ENCODE measurements at regions not wholly inside any gene's neighbourhood (a gene's known extent, or its start where the extent isn't known, plus 50 kb on each side); places are given as distances from the start of the nearest gene placed in this dataset.
"Not testable (repeated sequence)": the region's sequence is repeated elsewhere in the genome, so short reads cannot be mapped to it uniquely, and the experiment has no call there.

DNA sequence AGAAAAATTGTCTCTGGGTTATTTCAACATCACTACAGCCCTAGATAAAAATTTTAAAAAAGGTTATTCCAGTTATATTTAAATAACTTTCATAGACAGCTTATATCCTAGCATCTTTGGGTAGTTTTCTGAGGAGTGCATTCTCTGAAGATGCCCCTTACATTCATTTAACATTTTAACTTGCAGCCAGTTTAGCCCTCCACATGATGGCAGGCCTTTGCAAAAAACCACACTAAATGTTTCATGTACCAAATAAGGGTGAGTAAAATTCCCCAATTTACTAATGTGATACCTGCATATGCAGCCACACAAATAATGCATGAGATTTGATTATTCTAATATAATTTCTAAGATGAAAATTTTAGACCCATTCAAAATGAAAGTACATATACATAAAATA is 108.4 kb upstream of the ZWINT start:
- no peak for DNase-seq (ENCODE audit: low spot score in 2 of 2)
- Mint-ChIP-seq H3K4me3 (no peak overlapping the region), H3K27ac (no peak overlapping the region), H3K27me3 (no peaks in the 10 kb centered on the region), H3K9me3 (no peaks in the 10 kb centered on the region), H3K4me1 (peaks cover 3% of the 10 kb centered on the region), H3K36me3 (no peaks in the 10 kb centered on the region)
- ATAC-seq (ENCODE audit: low read depth), result no peak

GRCh38 chr10:56466005-56466404 is 104.9 kb upstream of the ZWINT start:
- no peak overlapping the region for H3K27ac Mint-ChIP-seq
- DNase-seq (ENCODE audit: low spot score in 2 of 2) (no peak), ATAC-seq (ENCODE audit: low read depth) (no peak)
- H3K27me3 Mint-ChIP-seq, result no peaks in the 10 kb centered on the region
- no peak overlapping the region for H3K4me3 Mint-ChIP-seq
- H3K9me3 Mint-ChIP-seq, result no peaks in the 10 kb centered on the region
- no peaks in the 10 kb centered on the region for H3K36me3 Mint-ChIP-seq
- peaks cover 3% of the 10 kb centered on the region for H3K4me1 Mint-ChIP-seq

DNA sequence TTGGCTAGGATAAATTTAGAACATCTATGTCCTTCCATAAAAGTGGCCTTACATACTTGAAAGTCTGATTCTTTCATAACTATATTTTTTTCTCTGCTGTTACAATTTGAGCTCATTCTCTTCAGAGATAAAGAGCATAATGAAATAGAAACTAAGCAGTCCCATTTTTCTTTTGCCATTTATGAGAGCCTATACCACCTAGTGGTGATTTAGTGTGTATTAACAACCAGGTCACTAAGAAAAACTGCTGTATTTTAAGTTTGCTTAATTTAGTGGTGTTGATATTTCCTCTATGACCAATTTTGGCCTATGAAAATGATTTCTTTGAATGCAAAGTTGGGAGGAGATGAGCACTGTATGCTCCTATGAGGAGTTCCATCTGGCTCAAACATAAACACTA is 88.7 kb upstream of the ZWINT start:
- no peak overlapping the region for H3K27ac Mint-ChIP-seq
- DNase-seq (ENCODE audit: low spot score in 2 of 2) (no peak), ATAC-seq (ENCODE audit: low read depth) (no peak)
- no peaks in the 10 kb centered on the region for H3K36me3 Mint-ChIP-seq
- peaks cover 2% of the 10 kb centered on the region for H3K9me3 Mint-ChIP-seq
- H3K27me3 Mint-ChIP-seq, result no peaks in the 10 kb centered on the region
- no peaks in the 10 kb centered on the region for H3K4me1 Mint-ChIP-seq
- no peak overlapping the region for H3K4me3 Mint-ChIP-seq

- H3K4me3 Mint-ChIP-seq; ATAC-seq (ENCODE audit: low read depth); H3K36me3 Mint-ChIP-seq; H3K27me3 Mint-ChIP-seq; H3K9me3 Mint-ChIP-seq; H3K27ac Mint-ChIP-seq; DNase-seq (ENCODE audit: low spot score in 2 of 2); H3K4me1 Mint-ChIP-seq: not testable (repeated sequence)
These were observed 86.6 kb upstream of the ZWINT start for GRCh38 chr10:56447613-56448012.

GRCh38 chr10:56441337-56441736 is 80.3 kb upstream of the ZWINT start:
- ATAC-seq (ENCODE audit: low read depth); H3K27me3 Mint-ChIP-seq; H3K9me3 Mint-ChIP-seq; H3K4me1 Mint-ChIP-seq; H3K27ac Mint-ChIP-seq; H3K4me3 Mint-ChIP-seq; DNase-seq (ENCODE audit: low spot score in 2 of 2); H3K36me3 Mint-ChIP-seq: not testable (repeated sequence)

Data from memory B cell (primary cell).